ENCODE measurements at regions not wholly inside any gene's neighbourhood (a gene's known extent, or its start where the extent isn't known, plus 50 kb on each side); places are given as distances from the start of the nearest gene placed in this dataset.

DNA sequence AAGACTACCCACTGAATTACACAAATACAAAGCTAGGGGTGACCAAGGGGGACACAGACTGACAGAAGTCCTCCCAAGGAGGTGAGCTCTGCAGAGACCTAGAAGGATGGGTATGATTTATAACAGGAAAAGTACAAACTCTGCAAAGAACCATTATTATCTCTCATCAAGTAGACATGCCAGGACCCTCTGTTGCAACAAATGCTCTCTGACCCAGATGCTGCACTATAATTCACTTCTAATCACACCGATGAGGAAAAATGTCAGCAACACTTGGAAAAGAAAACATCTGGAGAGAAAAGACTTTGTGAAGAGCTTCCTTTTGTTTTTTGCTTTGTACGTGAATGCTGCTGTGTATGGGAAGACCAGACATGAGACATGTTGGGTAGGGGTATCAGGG lies 178.3 kb upstream of the PDE1C start:
- ATAC-seq (no peak), DNase-seq (no peak)
- intact Hi-C loops (cut with DNase I): no loop called here
- Histone ChIP-seq H3K9me3 (no peaks in the 10 kb centered on the region), H3K27me3 (ENCODE audit: low read depth) (no peaks in the 10 kb centered on the region), H3K4me3 (no peak overlapping the region), H3K4me1 (no peaks in the 10 kb centered on the region), H3K27ac (no peak overlapping the region), H3K36me3 (no peaks in the 10 kb centered on the region)
- no peak for TF ChIP-seq CTCF (IDR thresholded peaks at IDR 0.05)

GRCh38 chr7:32244806-32245345 lies 174.7 kb upstream of the PDE1C start:
- intact Hi-C loops (cut with DNase I): no loop called here
- Histone ChIP-seq H3K4me3 (no peak overlapping the region), H3K4me1 (no peaks in the 10 kb centered on the region), H3K27me3 (ENCODE audit: low read depth) (no peaks in the 10 kb centered on the region), H3K36me3 (no peaks in the 10 kb centered on the region), H3K27ac (no peak overlapping the region), H3K9me3 (no peaks in the 10 kb centered on the region)
- no peak for DNase-seq
- TF ChIP-seq CTCF (IDR thresholded peaks at IDR 0.05): no peak
- ATAC-seq: no peak

GRCh38 chr7:32243687-32244290 lies 173.6 kb upstream of the PDE1C start:
- intact Hi-C loops (cut with DNase I): no loop called here
- H3K9me3 ChIP-seq: no peaks in the 10 kb centered on the region
- DNase-seq: no peak
- H3K36me3 ChIP-seq: no peaks in the 10 kb centered on the region
- ATAC-seq: no peak
- H3K4me3 ChIP-seq: no peak overlapping the region
- H3K4me1 ChIP-seq: no peaks in the 10 kb centered on the region
- H3K27ac ChIP-seq: no peak overlapping the region
- TF ChIP-seq CTCF (IDR thresholded peaks at IDR 0.05): no peak
- H3K27me3 ChIP-seq (ENCODE audit: low read depth): no peaks in the 10 kb centered on the region

- no peak overlapping the region for H3K4me3 ChIP-seq
- intact Hi-C loops (cut with DNase I): no loop called here
- H3K9me3 ChIP-seq: no peaks in the 10 kb centered on the region
- no peak overlapping the region for H3K27ac ChIP-seq
- no peaks in the 10 kb centered on the region for H3K27me3 ChIP-seq (ENCODE audit: low read depth)
- no peaks in the 10 kb centered on the region for H3K4me1 ChIP-seq
- no peaks in the 10 kb centered on the region for H3K36me3 ChIP-seq
- TF ChIP-seq CTCF (IDR thresholded peaks at IDR 0.05): no peak
- ATAC-seq (no peak), DNase-seq (no peak)
These were observed 172.2 kb upstream of the PDE1C start for GRCh38 chr7:32242436-32242835.

GRCh38 chr7:32241636-32242035 lies 171.4 kb upstream of the PDE1C start:
- Histone ChIP-seq H3K4me1 (no peaks in the 10 kb centered on the region), H3K27me3 (ENCODE audit: low read depth) (no peaks in the 10 kb centered on the region), H3K27ac (no peak overlapping the region), H3K36me3 (no peaks in the 10 kb centered on the region), H3K9me3 (no peaks in the 10 kb centered on the region), H3K4me3 (no peak overlapping the region)
- TF ChIP-seq CTCF (IDR thresholded peaks at IDR 0.05): no peak
- ATAC-seq: no peak
- DNase-seq: no peak
- intact Hi-C loops (cut with DNase I): no loop called here
